H1 (cell line): ENCODE measurements at regions not wholly inside any gene's neighbourhood (a gene's known extent, or its start where the extent isn't known, plus 50 kb on each side); places are given as distances from the start of the nearest gene placed in this dataset.
A peak's percentile ranks its signal among the peaks of the same experiment; 100 is the strongest.

Experiments
- CTCF ChIA-PET: fragments of 300-600 bp; sonication (Branson Sonifier 250); formaldehyde crosslinking; loops from one replicate; lab custom pipeline; 2021; ENCODE audit not compliant: partially characterized antibody; lab: Charles Lee
- POLR2A ChIA-PET: fragments of 300-600 bp; sonication (Branson Sonifier 250); formaldehyde crosslinking; loops from one replicate; lab custom pipeline; 2021; ENCODE audit warnings: inconsistent platforms; ENCODE audit not compliant: partially characterized antibody; lab: Charles Lee
- DNase-seq, 2 experiments: peaks; one replicate each; pipeline versions ENCODE4 v3.0.0 to v3.0.0-alpha.2; 2010 to 2022; ENCODE audit warnings: low spot score in 2 of 2, low read depth in 1 of 2, mixed read lengths in 1 of 2
- FAIRE-seq: peaks from 2 replicates; lab custom pipeline; 2011; peaks lifted over from hg19 to GRCh38; lab: Jason Lieb, UNC
- H2AFZ ChIP-seq: 2 replicates; pipeline ENCODE4 v1.8.1; 2012; ENCODE audit warnings: low read length, inconsistent platforms
- H2AK5ac ChIP-seq: 2 replicates; pipeline ENCODE4 v1.6.1; 2013; ENCODE audit warnings: low read depth, low read length
- H2BK120ac ChIP-seq: replicated peaks from 2 replicates; pipeline ENCODE3; 2013; ENCODE audit warnings: low read depth, low read length, inconsistent platforms
- H2BK12ac ChIP-seq: 2 replicates; pipeline ENCODE4 v1.6.1; 2013; ENCODE audit warnings: low read depth, low read length
- H2BK15ac ChIP-seq: 2 replicates; pipeline ENCODE4 v1.6.1; 2013; ENCODE audit warnings: low read length
- H2BK20ac ChIP-seq: 2 replicates; pipeline ENCODE4 v1.6.1; 2013; ENCODE audit warnings: low read length
- H2BK5ac ChIP-seq: 2 replicates; pipeline ENCODE4 v1.6.1; 2013; ENCODE audit warnings: low read depth, low read length
- H3K14ac ChIP-seq: 2 replicates; pipeline ENCODE4 v1.6.1; 2013; ENCODE audit warnings: inconsistent platforms; ENCODE audit not compliant: insufficient read length
- H3K18ac ChIP-seq: 2 replicates; pipeline ENCODE4 v1.6.1; 2013; ENCODE audit warnings: low read length; ENCODE audit errors: extremely low read depth
- H3K23ac ChIP-seq: 2 replicates; pipeline ENCODE4 v1.6.1; 2013; ENCODE audit warnings: inconsistent platforms; ENCODE audit not compliant: insufficient read length
- H3K23me2 ChIP-seq: 2 replicates; pipeline ENCODE4 v1.6.1; 2013; ENCODE audit warnings: low read depth, low read length
- H3K27ac ChIP-seq: 2 replicates; pipeline ENCODE4 v1.6.1; 2011; ENCODE audit warnings: low read depth, low read length, inconsistent platforms
- H3K27me3 ChIP-seq, 4 experiments: replicated peaks in 1 of 4; 1 replicate in 1 of 4; 2 replicates in 3 of 4; pipeline versions ENCODE4 v1.6.1 to v1.8.1; 2011 to 2013; ENCODE audit warnings: low read length in 3 of 4, mild to moderate bottlenecking in 3 of 4, inconsistent platforms in 2 of 4, mixed read lengths in 2 of 4, moderate library complexity in 1 of 4; ENCODE audit not compliant: control insufficient read depth in 3 of 4, insufficient read depth in 3 of 4; ENCODE audit errors: extremely low read depth in 1 of 4
- H3K36me3 ChIP-seq, 4 experiments: 2 replicates each; pipeline versions ENCODE4 v1.6.1 to v1.8.1; 2011 to 2013; ENCODE audit warnings: mild to moderate bottlenecking in 4 of 4, low read length in 3 of 4, moderate library complexity in 2 of 4, control low read depth in 1 of 4, inconsistent platforms in 1 of 4; ENCODE audit not compliant: insufficient read depth in 4 of 4, control insufficient read depth in 2 of 4
- H3K4ac ChIP-seq: replicated peaks from 2 replicates; pipeline ENCODE3; 2013; ENCODE audit warnings: low read length, low read depth, mixed read lengths, inconsistent platforms; ENCODE audit not compliant: insufficient read length
- H3K4me1 ChIP-seq, 4 experiments: replicated peaks in 1 of 4; 1 replicate in 1 of 4; 2 replicates in 3 of 4; pipeline versions ENCODE4 v1.6.1 to v1.8.1; 2011 to 2013; ENCODE audit warnings: low read length in 3 of 4, inconsistent platforms in 2 of 4, mixed read lengths in 1 of 4; ENCODE audit not compliant: insufficient read depth in 4 of 4, control insufficient read depth in 3 of 4
- H3K4me2 ChIP-seq, 2 experiments: 2 replicates each; pipeline versions ENCODE4 v1.6.1 to v1.8.1; 2011 to 2013; ENCODE audit warnings: low read depth in 2 of 2, low read length in 2 of 2, control low read depth in 1 of 2, inconsistent platforms in 1 of 2, mild to moderate bottlenecking in 1 of 2; ENCODE audit not compliant: insufficient read depth in 1 of 2
- H3K4me3 ChIP-seq, 4 experiments: fragments of 200-600, 300-600 bp in 1 of 4; sonication (generic), shearing (Covaris generic), sonication (Bioruptor Twin) in 1 of 4; 2 replicates each; pipeline versions ENCODE4 v1.5.1 to v1.8.1; 2011 to 2016; ENCODE audit warnings: low read length in 4 of 4, low read depth in 3 of 4, control low read depth in 2 of 4, inconsistent platforms in 2 of 4, mild to moderate bottlenecking in 2 of 4, mixed read lengths in 1 of 4, moderate library complexity in 1 of 4; ENCODE audit not compliant: insufficient read depth in 2 of 4; ENCODE audit errors: extremely low read depth in 1 of 4
- H3K56ac ChIP-seq: replicated peaks from 2 replicates; pipeline ENCODE3; 2013; ENCODE audit warnings: low read depth, mild to moderate bottlenecking, mixed read lengths, low read length, inconsistent platforms; ENCODE audit not compliant: insufficient read length
- H3K79me1 ChIP-seq: 2 replicates; pipeline ENCODE4 v1.6.1; 2013; ENCODE audit warnings: low read depth, low read length, control low read depth
- H3K79me2 ChIP-seq, 2 experiments: 2 replicates each; pipeline versions ENCODE4 v1.6.1 to v1.8.1; 2012 to 2013; ENCODE audit warnings: low read length in 2 of 2, mild to moderate bottlenecking in 2 of 2, inconsistent platforms in 1 of 2; ENCODE audit not compliant: insufficient read depth in 2 of 2, control insufficient read depth in 1 of 2
- H3K9ac ChIP-seq, 4 experiments: replicated peaks in 1 of 4; 1 replicate in 1 of 4; 2 replicates in 3 of 4; pipeline versions ENCODE4 v1.6.1 to v1.8.1; 2011 to 2013; ENCODE audit warnings: low read depth in 3 of 4, low read length in 3 of 4, control low read depth in 2 of 4, mild to moderate bottlenecking in 2 of 4, moderate library complexity in 2 of 4, inconsistent platforms in 1 of 4; ENCODE audit errors: extremely low read depth in 1 of 4
- H3K9me3 ChIP-seq, 2 experiments: 2 replicates each; pipeline versions ENCODE4 v1.6.1 to v1.8.1; 2012 to 2013; ENCODE audit warnings: mild to moderate bottlenecking in 2 of 2, moderate library complexity in 2 of 2, control low read depth in 1 of 2, inconsistent platforms in 1 of 2, low read depth in 1 of 2, low read length in 1 of 2, mixed read lengths in 1 of 2; ENCODE audit not compliant: insufficient read depth in 2 of 2
- H4K20me1 ChIP-seq, 2 experiments: replicated peaks in 1 of 2; 2 replicates each; pipeline versions ENCODE3 to v1.8.1; 2011 to 2013; ENCODE audit warnings: inconsistent platforms in 2 of 2, low read length in 2 of 2, mild to moderate bottlenecking in 1 of 2; ENCODE audit not compliant: insufficient read depth in 2 of 2, control insufficient read depth in 1 of 2
- H4K5ac ChIP-seq: 2 replicates; pipeline ENCODE4 v1.6.1; 2013; ENCODE audit warnings: low read length, low read depth, mixed read lengths, inconsistent platforms; ENCODE audit not compliant: insufficient read length
- H4K8ac ChIP-seq: 2 replicates; pipeline ENCODE4 v1.8.0; 2013; ENCODE audit warnings: mild to moderate bottlenecking, moderate library complexity, low read length, inconsistent platforms; ENCODE audit not compliant: insufficient read depth; ENCODE audit errors: extremely low read depth
- H4K91ac ChIP-seq: replicated peaks from 2 replicates; pipeline ENCODE3; 2013; ENCODE audit warnings: low read length, mixed read lengths, inconsistent platforms; ENCODE audit not compliant: insufficient read length
- BCL11A ChIP-seq, 2 experiments: IDR thresholded peaks; one replicate each; pipeline ENCODE4 v1.6.1; 2011; ENCODE audit warnings: low read depth in 2 of 2, low read length in 2 of 2, mild to moderate bottlenecking in 2 of 2
- RAD21 ChIP-seq, 2 experiments: IDR thresholded peaks in 1 of 2; conservative IDR thresholded peaks in 1 of 2; 2 replicates each; pipeline ENCODE4 v1.6.1; 2011; ENCODE audit warnings: low read depth in 2 of 2, low read length in 2 of 2, improper control_type of control experiment in 1 of 2, inconsistent platforms in 1 of 2, mild to moderate bottlenecking in 1 of 2, moderate library complexity in 1 of 2
- WGBS, 2 experiments: shearing (Covaris generic) in 1 of 2; methylation state at CpG; one replicate each; pipeline versions ENCODE4 v1.1.6 to v1.1.7; 2013 to 2015; ENCODE audit warnings: low lambda C conversion rate in 2 of 2, mixed read lengths in 2 of 2, inconsistent platforms in 1 of 2, low coverage in 1 of 2, missing lambda C conversion rate in 1 of 2; ENCODE audit not compliant: insufficient replicate concordance in 2 of 2, insufficient coverage in 1 of 2, insufficient read length in 1 of 2; ENCODE audit errors: extremely low coverage in 1 of 2, missing lambda C conversion rate in 1 of 2; 5-methylcytosine and 5-hydroxymethylcytosine counted together
- TF ChIP-seq, protein P1 (sequence below), 3 experiments: IDR thresholded peaks; 1 replicate in 2 of 3; 2 replicates in 1 of 3; pipeline versions ENCODE4 v1.5.1 to v1.6.1; 2011; ENCODE audit warnings: low read length in 3 of 3, mild to moderate bottlenecking in 3 of 3, inconsistent platforms in 2 of 3, low read depth in 1 of 3, moderate library complexity in 1 of 3; ENCODE audit not compliant: insufficient read depth in 1 of 3; ENCODE audit errors: control extremely low read depth in 1 of 3

DNA sequence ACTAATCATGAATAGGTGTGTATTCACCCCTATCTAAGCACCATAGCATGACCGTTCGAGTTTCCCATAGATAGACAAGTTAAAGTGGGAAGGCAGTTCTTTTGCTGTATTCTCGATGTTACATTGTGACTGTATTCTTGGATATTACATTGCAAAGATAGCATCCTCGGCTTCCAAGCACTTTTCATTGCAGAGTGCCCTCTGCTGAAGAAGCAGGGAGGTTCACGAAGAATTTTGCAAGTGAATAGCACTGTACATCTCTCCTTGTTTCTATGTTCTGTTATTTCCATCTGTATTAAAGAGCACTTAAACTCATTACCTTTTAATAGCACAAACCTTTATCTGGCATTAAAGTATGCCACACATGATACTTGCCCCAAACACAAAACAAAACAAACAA lies 426.7 kb upstream of the ARX start:
- POLR2A ChIA-PET: no interaction called here
- H3K18ac ChIP-seq: no peak overlapping the region
- WGBS, 2 experiments: 68% methylated on average over 5 of the region's 5 CpGs; no CpG with 5 or more reads in 1 of the 2 experiments

More for the DNA sequence above, 426.7 kb upstream of the ARX start:
- Histone ChIP-seq H4K5ac (no peak overlapping the region), H3K4me3 (no peak overlapping the region), H2BK20ac (no peak overlapping the region), H3K9ac (no peak overlapping the region), H3K23ac (no peak overlapping the region), H4K8ac (no peak overlapping the region), H2AK5ac (no peak overlapping the region), H3K79me1 (no peaks in the 10 kb centered on the region), H2BK120ac (no peak overlapping the region), H3K27me3 (no peaks in the 10 kb centered on the region), H3K36me3 (no peaks in the 10 kb centered on the region), H3K4me1 (no peaks in the 10 kb centered on the region), H3K9me3 (no peaks in the 10 kb centered on the region), H2AFZ (no peak overlapping the region), H2BK5ac (no peak overlapping the region), H3K56ac (no peak overlapping the region), H3K79me2 (no peaks in the 10 kb centered on the region), H3K14ac (no peak overlapping the region), H4K91ac (no peak overlapping the region), H3K4me2 (no peak overlapping the region), H3K23me2 (no peaks in the 10 kb centered on the region), H3K27ac (no peak overlapping the region), H4K20me1 (no peaks in the 10 kb centered on the region), H3K4ac (no peak overlapping the region), H2BK15ac (no peak overlapping the region), H2BK12ac (no peak overlapping the region)
- CTCF ChIA-PET: interaction anchor here (1.3 to 3.6 kb wide), 4 partner anchors 14 to 408 kb away, joined by 4 to 11 read pairs (median 4); no protein-coding TSS in a partner anchor
- peak; percentile 72 for FAIRE-seq
- DNase-seq: no peak
- TF ChIP-seq BCL11A (IDR thresholded peaks at IDR 0.05; ENCODE audit: low read depth in 2 of 2, low read length in 2 of 2): no peak
- TF ChIP-seq, protein P1, sequence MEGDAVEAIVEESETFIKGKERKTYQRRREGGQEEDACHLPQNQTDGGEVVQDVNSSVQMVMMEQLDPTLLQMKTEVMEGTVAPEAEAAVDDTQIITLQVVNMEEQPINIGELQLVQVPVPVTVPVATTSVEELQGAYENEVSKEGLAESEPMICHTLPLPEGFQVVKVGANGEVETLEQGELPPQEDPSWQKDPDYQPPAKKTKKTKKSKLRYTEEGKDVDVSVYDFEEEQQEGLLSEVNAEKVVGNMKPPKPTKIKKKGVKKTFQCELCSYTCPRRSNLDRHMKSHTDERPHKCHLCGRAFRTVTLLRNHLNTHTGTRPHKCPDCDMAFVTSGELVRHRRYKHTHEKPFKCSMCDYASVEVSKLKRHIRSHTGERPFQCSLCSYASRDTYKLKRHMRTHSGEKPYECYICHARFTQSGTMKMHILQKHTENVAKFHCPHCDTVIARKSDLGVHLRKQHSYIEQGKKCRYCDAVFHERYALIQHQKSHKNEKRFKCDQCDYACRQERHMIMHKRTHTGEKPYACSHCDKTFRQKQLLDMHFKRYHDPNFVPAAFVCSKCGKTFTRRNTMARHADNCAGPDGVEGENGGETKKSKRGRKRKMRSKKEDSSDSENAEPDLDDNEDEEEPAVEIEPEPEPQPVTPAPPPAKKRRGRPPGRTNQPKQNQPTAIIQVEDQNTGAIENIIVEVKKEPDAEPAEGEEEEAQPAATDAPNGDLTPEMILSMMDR (IDR thresholded peaks at IDR 0.05; ENCODE audit: control extremely low read depth in 1 of 3, insufficient read depth in 1 of 3, low read depth in 1 of 3, low read length in 3 of 3): peak in 2 of 3 experiments; percentile 21 to 31; a peak in 2 of 4 replicates
- TF ChIP-seq RAD21 (IDR thresholded peaks at IDR 0.05 in 1 of 2, conservative IDR thresholded peaks at IDR 0.05 in 1 of 2; ENCODE audit: low read depth in 2 of 2, low read length in 2 of 2): peak; percentile 41 to 44
